ENCODE measurements at regions not wholly inside any gene's neighbourhood (a gene's known extent, or its start where the extent isn't known, plus 50 kb on each side); places are given as distances from the start of the nearest gene placed in this dataset.

DNA sequence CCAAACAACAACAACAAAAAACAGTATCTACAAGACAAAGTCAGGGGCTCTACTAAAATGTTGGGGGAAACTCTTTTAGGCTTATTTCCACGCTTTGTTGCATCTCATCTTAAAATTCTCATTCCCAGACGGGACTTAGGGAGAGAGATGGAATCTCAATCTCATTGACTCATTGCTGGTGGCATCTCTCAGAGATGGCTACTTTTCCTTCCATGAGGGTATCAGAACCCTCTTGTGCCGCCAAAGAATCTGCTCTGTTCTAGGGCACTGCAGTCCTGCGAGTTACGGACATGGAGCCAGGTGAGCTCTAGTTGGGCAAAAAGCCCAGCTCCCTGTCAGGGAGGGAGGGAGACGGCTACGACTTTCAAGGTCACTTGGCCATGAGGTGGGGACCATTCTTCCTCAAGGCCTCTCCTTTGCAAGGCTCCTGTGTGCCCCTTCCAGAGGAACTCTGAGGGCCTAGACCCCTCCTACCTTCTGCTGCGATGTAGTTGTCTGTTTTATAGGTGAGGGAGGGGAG is 68.0 kb downstream of the MYCN start:
- TF ChIP-seq ZNF155 (tag by site-specific recombination; IDR thresholded peaks at IDR 0.05): no peak
- TF ChIP-seq, protein P1, sequence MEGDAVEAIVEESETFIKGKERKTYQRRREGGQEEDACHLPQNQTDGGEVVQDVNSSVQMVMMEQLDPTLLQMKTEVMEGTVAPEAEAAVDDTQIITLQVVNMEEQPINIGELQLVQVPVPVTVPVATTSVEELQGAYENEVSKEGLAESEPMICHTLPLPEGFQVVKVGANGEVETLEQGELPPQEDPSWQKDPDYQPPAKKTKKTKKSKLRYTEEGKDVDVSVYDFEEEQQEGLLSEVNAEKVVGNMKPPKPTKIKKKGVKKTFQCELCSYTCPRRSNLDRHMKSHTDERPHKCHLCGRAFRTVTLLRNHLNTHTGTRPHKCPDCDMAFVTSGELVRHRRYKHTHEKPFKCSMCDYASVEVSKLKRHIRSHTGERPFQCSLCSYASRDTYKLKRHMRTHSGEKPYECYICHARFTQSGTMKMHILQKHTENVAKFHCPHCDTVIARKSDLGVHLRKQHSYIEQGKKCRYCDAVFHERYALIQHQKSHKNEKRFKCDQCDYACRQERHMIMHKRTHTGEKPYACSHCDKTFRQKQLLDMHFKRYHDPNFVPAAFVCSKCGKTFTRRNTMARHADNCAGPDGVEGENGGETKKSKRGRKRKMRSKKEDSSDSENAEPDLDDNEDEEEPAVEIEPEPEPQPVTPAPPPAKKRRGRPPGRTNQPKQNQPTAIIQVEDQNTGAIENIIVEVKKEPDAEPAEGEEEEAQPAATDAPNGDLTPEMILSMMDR (tag by site-specific recombination; IDR thresholded peaks at IDR 0.05): no peak
- no peak for TF ChIP-seq KLF16 (tag by site-specific recombination; IDR thresholded peaks at IDR 0.05)
- no peak for TF ChIP-seq SCRT2 (tag by site-specific recombination; IDR thresholded peaks at IDR 0.05)
- TF ChIP-seq, protein P2, sequence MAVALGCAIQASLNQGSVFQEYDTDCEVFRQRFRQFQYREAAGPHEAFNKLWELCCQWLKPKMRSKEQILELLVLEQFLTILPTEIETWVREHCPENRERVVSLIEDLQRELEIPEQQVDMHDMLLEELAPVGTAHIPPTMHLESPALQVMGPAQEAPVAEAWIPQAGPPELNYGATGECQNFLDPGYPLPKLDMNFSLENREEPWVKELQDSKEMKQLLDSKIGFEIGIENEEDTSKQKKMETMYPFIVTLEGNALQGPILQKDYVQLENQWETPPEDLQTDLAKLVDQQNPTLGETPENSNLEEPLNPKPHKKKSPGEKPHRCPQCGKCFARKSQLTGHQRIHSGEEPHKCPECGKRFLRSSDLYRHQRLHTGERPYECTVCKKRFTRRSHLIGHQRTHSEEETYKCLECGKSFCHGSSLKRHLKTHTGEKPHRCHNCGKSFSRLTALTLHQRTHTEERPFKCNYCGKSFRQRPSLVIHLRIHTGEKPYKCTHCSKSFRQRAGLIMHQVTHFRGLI (tag by site-specific recombination; IDR thresholded peaks at IDR 0.05): no peak
- TF ChIP-seq, protein P3, sequence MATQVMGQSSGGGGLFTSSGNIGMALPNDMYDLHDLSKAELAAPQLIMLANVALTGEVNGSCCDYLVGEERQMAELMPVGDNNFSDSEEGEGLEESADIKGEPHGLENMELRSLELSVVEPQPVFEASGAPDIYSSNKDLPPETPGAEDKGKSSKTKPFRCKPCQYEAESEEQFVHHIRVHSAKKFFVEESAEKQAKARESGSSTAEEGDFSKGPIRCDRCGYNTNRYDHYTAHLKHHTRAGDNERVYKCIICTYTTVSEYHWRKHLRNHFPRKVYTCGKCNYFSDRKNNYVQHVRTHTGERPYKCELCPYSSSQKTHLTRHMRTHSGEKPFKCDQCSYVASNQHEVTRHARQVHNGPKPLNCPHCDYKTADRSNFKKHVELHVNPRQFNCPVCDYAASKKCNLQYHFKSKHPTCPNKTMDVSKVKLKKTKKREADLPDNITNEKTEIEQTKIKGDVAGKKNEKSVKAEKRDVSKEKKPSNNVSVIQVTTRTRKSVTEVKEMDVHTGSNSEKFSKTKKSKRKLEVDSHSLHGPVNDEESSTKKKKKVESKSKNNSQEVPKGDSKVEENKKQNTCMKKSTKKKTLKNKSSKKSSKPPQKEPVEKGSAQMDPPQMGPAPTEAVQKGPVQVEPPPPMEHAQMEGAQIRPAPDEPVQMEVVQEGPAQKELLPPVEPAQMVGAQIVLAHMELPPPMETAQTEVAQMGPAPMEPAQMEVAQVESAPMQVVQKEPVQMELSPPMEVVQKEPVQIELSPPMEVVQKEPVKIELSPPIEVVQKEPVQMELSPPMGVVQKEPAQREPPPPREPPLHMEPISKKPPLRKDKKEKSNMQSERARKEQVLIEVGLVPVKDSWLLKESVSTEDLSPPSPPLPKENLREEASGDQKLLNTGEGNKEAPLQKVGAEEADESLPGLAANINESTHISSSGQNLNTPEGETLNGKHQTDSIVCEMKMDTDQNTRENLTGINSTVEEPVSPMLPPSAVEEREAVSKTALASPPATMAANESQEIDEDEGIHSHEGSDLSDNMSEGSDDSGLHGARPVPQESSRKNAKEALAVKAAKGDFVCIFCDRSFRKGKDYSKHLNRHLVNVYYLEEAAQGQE (tag by site-specific recombination; IDR thresholded peaks at IDR 0.05): no peak
